ENCODE measurements at regions not wholly inside any gene's neighbourhood (a gene's known extent, or its start where the extent isn't known, plus 50 kb on each side); places are given as distances from the start of the nearest gene placed in this dataset.

- TF ChIP-seq CTCF (IDR thresholded peaks at IDR 0.05) (no peak), EZH2 (IDR thresholded peaks at IDR 0.05; ENCODE audit: borderline replicate concordance, insufficient read depth, low read depth, low read length, poor library complexity, severe bottlenecking) (no peak)
These were observed 159.1 kb upstream of the MAFB start for GRCh38 chr20:40848096-40848495.

All from B cell (primary cell).